Trophoblast cell (in vitro differentiated cells and primary cell): ENCODE measurements at regions not wholly inside any gene's neighbourhood (a gene's known extent, or its start where the extent isn't known, plus 50 kb on each side); places are given as distances from the start of the nearest gene placed in this dataset.

Experiments
- DNase-seq, 2 donors: peaks; one replicate each; pipeline ENCODE4 v3.0.0-alpha.2; 2016
- H2AFZ ChIP-seq: 2 replicates; pipeline ENCODE4 v1.6.1; 2013; ENCODE audit warnings: low read length, moderate library complexity, mild to moderate bottlenecking; ENCODE audit not compliant: insufficient read depth, poor library complexity
- H2AK5ac ChIP-seq: 2 replicates; pipeline ENCODE4 v1.6.1; 2013; ENCODE audit warnings: mild to moderate bottlenecking, low read length
- H2BK120ac ChIP-seq: 2 replicates; pipeline ENCODE4 v1.6.1; 2013; ENCODE audit warnings: low read length, mild to moderate bottlenecking, moderate library complexity; ENCODE audit not compliant: insufficient read depth, poor library complexity
- H2BK12ac ChIP-seq: 2 replicates; pipeline ENCODE4 v1.6.1; 2013; ENCODE audit warnings: mild to moderate bottlenecking, low read length, moderate library complexity
- H2BK5ac ChIP-seq: 2 replicates; pipeline ENCODE4 v1.6.1; 2013; ENCODE audit warnings: low read length, low read depth, moderate library complexity, mild to moderate bottlenecking; ENCODE audit not compliant: poor library complexity
- H3K14ac ChIP-seq: 2 replicates; pipeline ENCODE4 v1.6.1; 2013; ENCODE audit warnings: mild to moderate bottlenecking, low read length
- H3K18ac ChIP-seq: 2 replicates; pipeline ENCODE4 v1.6.1; 2013; ENCODE audit warnings: mild to moderate bottlenecking, low read length
- H3K23ac ChIP-seq: 2 replicates; pipeline ENCODE4 v1.6.1; 2013; ENCODE audit warnings: low read length
- H3K27ac ChIP-seq: 2 replicates; pipeline ENCODE4 v1.5.1; 2013; ENCODE audit warnings: low read depth, mild to moderate bottlenecking, inconsistent platforms, low read length, moderate library complexity
- H3K27me3 ChIP-seq: 2 replicates; pipeline ENCODE4 v1.6.1; 2013; ENCODE audit warnings: inconsistent platforms, mild to moderate bottlenecking, low read length, moderate library complexity; ENCODE audit not compliant: insufficient read depth
- H3K36me3 ChIP-seq, 2 experiments: 1 replicate in 1 of 2; 2 replicates in 1 of 2; pipeline ENCODE4 v1.6.1; 2013; ENCODE audit warnings: low read length in 2 of 2, mild to moderate bottlenecking in 2 of 2, moderate library complexity in 1 of 2; ENCODE audit not compliant: insufficient read depth in 2 of 2, control insufficient read depth in 1 of 2
- H3K4ac ChIP-seq: 2 replicates; pipeline ENCODE4 v1.6.1; 2013; ENCODE audit warnings: low read depth, mild to moderate bottlenecking, low read length, moderate library complexity
- H3K4me1 ChIP-seq, 2 experiments: 1 replicate in 1 of 2; 2 replicates in 1 of 2; pipeline ENCODE4 v1.6.1; 2013; ENCODE audit warnings: low read length in 2 of 2, mild to moderate bottlenecking in 2 of 2, moderate library complexity in 1 of 2; ENCODE audit not compliant: insufficient read depth in 2 of 2, control insufficient read depth in 1 of 2
- H3K4me2 ChIP-seq: 2 replicates; pipeline ENCODE4 v1.6.1; 2013; ENCODE audit warnings: inconsistent platforms, mild to moderate bottlenecking, low read length, moderate library complexity
- H3K4me3 ChIP-seq: 2 replicates; pipeline ENCODE4 v1.5.1; 2013; ENCODE audit warnings: mild to moderate bottlenecking, low read depth, low read length, inconsistent platforms
- H3K79me1 ChIP-seq: one replicate; pipeline ENCODE4 v1.6.1; 2013; ENCODE audit warnings: low read length
- H3K79me2 ChIP-seq: 2 replicates; pipeline ENCODE4 v1.6.1; 2013; ENCODE audit warnings: low read length, mild to moderate bottlenecking; ENCODE audit not compliant: control insufficient read depth, insufficient read depth, poor library complexity
- H3K9ac ChIP-seq: 2 replicates; pipeline ENCODE4 v1.6.1; 2013; ENCODE audit warnings: mild to moderate bottlenecking, low read length
- H3K9me3 ChIP-seq: 2 replicates; pipeline ENCODE4 v1.6.1; 2013; ENCODE audit warnings: low read depth, mild to moderate bottlenecking, control low read depth, inconsistent platforms, low read length; ENCODE audit not compliant: insufficient read depth
- H4K12ac ChIP-seq: 2 replicates; pipeline ENCODE4 v1.6.1; 2013; ENCODE audit warnings: low read depth, mild to moderate bottlenecking, low read length, moderate library complexity
- H4K8ac ChIP-seq: 2 replicates; pipeline ENCODE4 v1.6.1; 2013; ENCODE audit warnings: low read depth, mild to moderate bottlenecking, low read length, moderate library complexity
- H4K91ac ChIP-seq: one replicate; pipeline ENCODE4 v1.6.1; 2013; ENCODE audit warnings: low read depth, mild to moderate bottlenecking, low read length, moderate library complexity
- WGBS: extraction: QIAGEN DNeasy Blood & Tissue Kit; methylation state at CpG from one replicate; pipeline ENCODE4 v1.1.7; 2013; ENCODE audit warnings: missing lambda C conversion rate; ENCODE audit not compliant: insufficient read length, insufficient coverage; ENCODE audit errors: extremely low coverage; 5-methylcytosine and 5-hydroxymethylcytosine counted together

DNA sequence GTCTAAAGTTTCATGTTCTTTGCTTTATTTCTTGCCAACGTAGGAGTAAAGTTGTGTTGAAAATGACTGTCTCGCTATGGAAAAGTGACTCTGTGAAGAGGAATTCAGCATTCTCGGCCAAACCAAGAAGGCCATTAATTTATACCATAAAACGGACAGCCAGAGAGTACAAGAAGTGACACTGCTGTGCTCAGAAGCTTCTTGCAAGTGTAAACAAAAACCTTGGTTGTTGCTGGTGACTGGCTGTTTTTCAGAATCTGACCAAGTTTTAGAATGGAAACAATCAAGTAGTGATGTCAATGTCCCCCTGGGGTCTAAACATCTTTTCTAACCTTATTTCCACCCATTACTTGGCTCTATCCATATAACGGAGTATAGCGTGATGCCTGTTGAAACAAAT is 201.9 kb downstream of the INHBA start:
- H4K91ac ChIP-seq = no peak overlapping the region
- H2BK120ac ChIP-seq = no peak overlapping the region
- H3K4ac ChIP-seq = no peak overlapping the region
- no peaks in the 10 kb centered on the region for H3K4me1 ChIP-seq
- H4K8ac ChIP-seq = no peak overlapping the region
- H2BK12ac ChIP-seq = no peak overlapping the region
- no peak overlapping the region for H3K4me2 ChIP-seq
- H3K18ac ChIP-seq = no peak overlapping the region
- no peak overlapping the region for H2BK5ac ChIP-seq
- H3K4me3 ChIP-seq = no peak overlapping the region
- DNase-seq = no peak
- H2AFZ ChIP-seq = no peak overlapping the region
- no peak overlapping the region for H2AK5ac ChIP-seq
- no peak overlapping the region for H3K9ac ChIP-seq
- no CpG with 5 or more reads among the region's 6 CpGs for WGBS
- H3K14ac ChIP-seq = no peak overlapping the region
- no peak overlapping the region for H4K12ac ChIP-seq
- no peak overlapping the region for H3K23ac ChIP-seq
- H3K27ac ChIP-seq = no peak overlapping the region
- no peaks in the 10 kb centered on the region for H3K27me3 ChIP-seq
- H3K79me2 ChIP-seq = no peaks in the 10 kb centered on the region
- H3K36me3 ChIP-seq = no peaks in the 10 kb centered on the region
- no peaks in the 10 kb centered on the region for H3K79me1 ChIP-seq
- H3K9me3 ChIP-seq = no peaks in the 10 kb centered on the region

DNA sequence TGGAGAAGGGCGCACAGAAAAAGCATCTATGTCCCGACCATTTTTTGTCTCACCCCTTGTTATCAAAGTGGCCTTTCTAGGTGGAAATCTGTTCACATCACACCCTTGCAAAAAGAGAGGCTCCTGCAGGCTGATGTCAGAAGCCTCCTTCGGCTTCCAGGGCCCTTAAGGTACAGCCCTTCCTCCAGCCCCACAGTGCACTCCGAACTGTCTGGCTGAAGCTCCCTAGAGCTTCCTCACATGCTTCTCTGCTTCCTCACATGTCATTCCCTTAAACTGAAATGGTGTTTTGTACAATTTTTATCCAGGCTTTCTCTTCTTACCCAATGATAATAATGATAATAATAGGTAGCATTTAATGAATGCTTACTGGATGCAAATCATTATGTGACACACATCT is 210.3 kb downstream of the INHBA start:
- Histone ChIP-seq H3K14ac (no peak overlapping the region), H3K36me3 (no peaks in the 10 kb centered on the region), H3K9me3 (no peaks in the 10 kb centered on the region), H3K18ac (no peak overlapping the region), H3K4ac (no peak overlapping the region), H4K12ac (no peak overlapping the region), H3K4me1 (peaks cover 0 to 3% of the 10 kb centered on the region in 2 experiments), H3K79me1 (no peaks in the 10 kb centered on the region), H2BK120ac (no peak overlapping the region), H2AK5ac (no peak overlapping the region), H4K8ac (no peak overlapping the region), H3K79me2 (no peaks in the 10 kb centered on the region), H2AFZ (no peak overlapping the region), H3K27ac (no peak overlapping the region), H3K4me2 (no peak overlapping the region), H3K23ac (no peak overlapping the region), H3K27me3 (no peaks in the 10 kb centered on the region), H2BK5ac (no peak overlapping the region), H4K91ac (no peak overlapping the region), H2BK12ac (no peak overlapping the region), H3K4me3 (no peak overlapping the region), H3K9ac (no peak overlapping the region)
- no peak for DNase-seq
- no CpG with 5 or more reads among the region's 4 CpGs for WGBS

DNA sequence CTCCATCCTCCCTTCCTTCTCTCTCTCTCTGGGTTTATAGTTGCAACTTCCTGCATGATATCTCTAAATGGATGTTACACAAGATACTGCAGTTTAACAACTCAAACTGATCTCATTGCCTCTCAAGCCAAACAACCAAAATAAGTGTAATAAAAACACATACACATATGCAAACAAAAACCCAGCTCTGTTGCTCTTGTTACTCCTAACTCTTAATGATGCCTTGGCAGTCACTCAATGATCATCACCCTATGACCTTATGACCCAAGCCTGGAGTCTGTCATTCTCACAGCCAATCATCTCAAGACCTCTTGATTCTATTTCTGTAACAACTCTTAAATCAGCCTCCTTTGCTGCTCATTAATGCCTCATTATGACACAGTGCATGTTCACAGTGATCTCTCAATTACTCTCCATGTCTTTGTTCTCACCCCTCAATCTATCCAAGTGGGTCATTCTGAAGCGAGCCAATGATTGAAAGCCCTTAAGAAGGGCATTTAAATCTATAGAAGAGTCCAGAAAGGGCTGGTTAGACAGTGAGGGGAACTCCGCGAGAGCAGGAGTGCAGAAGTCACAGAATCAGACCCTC is 210.9 kb downstream of the INHBA start:
- H2AFZ ChIP-seq = no peak overlapping the region
- DNase-seq = no peak
- H3K4ac ChIP-seq = no peak overlapping the region
- H4K8ac ChIP-seq = no peak overlapping the region
- H3K36me3 ChIP-seq = no peaks in the 10 kb centered on the region
- H3K79me2 ChIP-seq = no peaks in the 10 kb centered on the region
- H3K4me2 ChIP-seq = no peak overlapping the region
- H3K4me1 ChIP-seq = peaks cover 0 to 3% of the 10 kb centered on the region in 2 experiments
- H3K18ac ChIP-seq = no peak overlapping the region
- no peak overlapping the region for H3K23ac ChIP-seq
- no CpG with 5 or more reads among the region's 3 CpGs for WGBS
- no peak overlapping the region for H2BK120ac ChIP-seq
- H3K27ac ChIP-seq = no peak overlapping the region
- no peak overlapping the region for H4K91ac ChIP-seq
- no peak overlapping the region for H3K9ac ChIP-seq
- no peak overlapping the region for H2AK5ac ChIP-seq
- no peaks in the 10 kb centered on the region for H3K27me3 ChIP-seq
- H2BK5ac ChIP-seq = no peak overlapping the region
- no peaks in the 10 kb centered on the region for H3K9me3 ChIP-seq
- H3K14ac ChIP-seq = no peak overlapping the region
- no peaks in the 10 kb centered on the region for H3K79me1 ChIP-seq
- no peak overlapping the region for H3K4me3 ChIP-seq
- H4K12ac ChIP-seq = no peak overlapping the region
- H2BK12ac ChIP-seq = no peak overlapping the region

DNA sequence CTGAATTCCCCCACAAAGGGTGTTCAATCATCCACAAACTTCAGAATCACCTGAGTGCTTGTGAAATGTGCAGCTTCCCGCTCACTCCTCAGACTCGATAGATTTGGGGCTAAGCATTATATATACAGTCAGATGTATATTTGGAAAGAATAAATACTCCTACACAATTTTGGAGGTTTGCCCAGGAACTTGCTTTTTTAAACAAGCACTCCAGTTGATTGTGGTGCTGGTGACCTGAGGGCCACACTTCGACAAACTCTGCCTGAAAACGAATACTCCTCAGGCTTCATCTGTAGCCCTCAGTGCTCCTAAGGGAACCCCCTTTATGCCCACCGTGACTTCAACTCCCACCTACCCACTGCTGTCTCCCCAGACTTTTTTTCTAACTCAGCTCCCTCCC is 211.6 kb downstream of the INHBA start:
- no peak overlapping the region for H3K4ac ChIP-seq
- no peak for DNase-seq
- no peaks in the 10 kb centered on the region for H3K79me2 ChIP-seq
- H4K91ac ChIP-seq = no peak overlapping the region
- H3K9ac ChIP-seq = no peak overlapping the region
- H3K4me2 ChIP-seq = no peak overlapping the region
- H3K23ac ChIP-seq = no peak overlapping the region
- WGBS = no CpG with 5 or more reads among the region's 5 CpGs
- H3K27ac ChIP-seq = no peak overlapping the region
- no peaks in the 10 kb centered on the region for H3K9me3 ChIP-seq
- no peak overlapping the region for H3K18ac ChIP-seq
- H2BK12ac ChIP-seq = no peak overlapping the region
- H2BK120ac ChIP-seq = no peak overlapping the region
- H3K27me3 ChIP-seq = no peaks in the 10 kb centered on the region
- no peak overlapping the region for H3K14ac ChIP-seq
- H3K36me3 ChIP-seq = no peaks in the 10 kb centered on the region
- no peak overlapping the region for H4K8ac ChIP-seq
- no peak overlapping the region for H2BK5ac ChIP-seq
- H2AFZ ChIP-seq = no peak overlapping the region
- peaks cover 0 to 3% of the 10 kb centered on the region in 2 experiments for H3K4me1 ChIP-seq
- no peak overlapping the region for H3K4me3 ChIP-seq
- no peaks in the 10 kb centered on the region for H3K79me1 ChIP-seq
- no peak overlapping the region for H2AK5ac ChIP-seq
- H4K12ac ChIP-seq = no peak overlapping the region
